AG04450 (cell line): ENCODE measurements at regions not wholly inside any gene's neighbourhood (a gene's known extent, or its start where the extent isn't known, plus 50 kb on each side); places are given as distances from the start of the nearest gene placed in this dataset.
A peak's percentile ranks its signal among the peaks of the same experiment; 100 is the strongest.

Source experiments
- CTCF ChIA-PET: fragments of 300-600, 350-600 bp; formaldehyde crosslinking; extraction: SDS; loops from one replicate; lab custom pipeline; 2022; ENCODE audit warnings: antibody characterized with exemption, inconsistent platforms; lab: Charles Lee
- POLR2A ChIA-PET: fragments of 350-600 bp; formaldehyde crosslinking; extraction: SDS; loops from one replicate; lab custom pipeline; 2021; ENCODE audit warnings: antibody characterized with exemption, inconsistent platforms; lab: Yijun Ruan, JAX
- DNase-seq: peaks from one replicate; pipeline ENCODE4 v3.0.0-alpha.2; 2011; ENCODE audit warnings: low read depth, low spot score
- H3K27ac ChIP-seq: one replicate; pipeline ENCODE4 v1.5.1; 2012; ENCODE audit warnings: low read depth, low read length, control low read depth
- H3K27me3 ChIP-seq: one replicate; pipeline ENCODE4 v1.6.0; 2012; ENCODE audit warnings: low read length; ENCODE audit not compliant: control insufficient read depth, insufficient read depth
- H3K4me3 ChIP-seq: 2 replicates; pipeline ENCODE4 v1.5.1; 2011; ENCODE audit warnings: mild to moderate bottlenecking, low read depth, low read length, control low read depth
- H3K9me3 ChIP-seq: 2 replicates; pipeline ENCODE4 v1.5.1; 2012; ENCODE audit warnings: low read length; ENCODE audit not compliant: control insufficient read depth, insufficient read depth
- CTCF ChIP-seq: IDR thresholded peaks from 2 replicates; pipeline ENCODE4 v1.5.1; 2011; ENCODE audit warnings: low read depth, low read length, control low read depth, inconsistent platforms

GRCh38 chr21:25385911-25386474, 221.3 kb downstream of the MRPL39 start:
- ChIA-PET CTCF (interaction anchor here (0.5 to 5.0 kb wide), 26 partner anchors 9 to 1533 kb away, joined by 3 to 126 read pairs (median 4); no protein-coding TSS in a partner anchor), POLR2A (interaction anchor here (1.0 kb wide), 1 partner anchor 102 kb away, joined by 3 read pairs; no protein-coding TSS in a partner anchor)
- Histone ChIP-seq H3K27ac (no peak overlapping the region), H3K9me3 (no peaks in the 10 kb centered on the region), H3K27me3 (no peaks in the 10 kb centered on the region), H3K4me3 (no peak overlapping the region)
- TF ChIP-seq CTCF = peak; percentile 74
- peak; percentile 47 for DNase-seq

- CTCF ChIA-PET = interaction anchor here (0.6 to 5.0 kb wide), 19 partner anchors 9 to 1272 kb away, joined by 3 to 126 read pairs (median 4); no protein-coding TSS in a partner anchor
- no peak for TF ChIP-seq CTCF
- H3K27ac ChIP-seq = no peak overlapping the region
- no peak for DNase-seq
- no peaks in the 10 kb centered on the region for H3K27me3 ChIP-seq
- H3K4me3 ChIP-seq = no peak overlapping the region
- H3K9me3 ChIP-seq = no peaks in the 10 kb centered on the region
- POLR2A ChIA-PET = interaction anchor here (1.0 kb wide), 1 partner anchor 102 kb away, joined by 3 read pairs; no protein-coding TSS in a partner anchor
Observed at GRCh38 chr21:25385341-25385740, 221.9 kb downstream of the MRPL39 start.

- TF ChIP-seq CTCF = no peak
- Histone ChIP-seq H3K4me3 (no peak overlapping the region), H3K27ac (no peak overlapping the region), H3K9me3 (no peaks in the 10 kb centered on the region), H3K27me3 (no peaks in the 10 kb centered on the region)
- DNase-seq = no peak
- POLR2A ChIA-PET = no interaction called here
- CTCF ChIA-PET = interaction anchor here (0.5 to 5.0 kb wide), 15 partner anchors 9 to 1272 kb away, joined by 3 to 126 read pairs (median 3); no protein-coding TSS in a partner anchor
Observed at GRCh38 chr21:25384782-25385181, 222.5 kb downstream of the MRPL39 start.

- ChIA-PET CTCF (interaction anchor here (1.5 to 2.8 kb wide), 4 partner anchors 34 to 488 kb away, joined by 6 to 30 read pairs (median 11); no protein-coding TSS in a partner anchor), POLR2A (no interaction called here)
- H3K27me3 ChIP-seq = no peaks in the 10 kb centered on the region
- no peaks in the 10 kb centered on the region for H3K9me3 ChIP-seq
- H3K4me3 ChIP-seq = no peak overlapping the region
- DNase-seq = no peak
- H3K27ac ChIP-seq = no peak overlapping the region
- TF ChIP-seq CTCF = no peak
Observed at GRCh38 chr21:25383545-25383944, 223.7 kb downstream of the MRPL39 start.

- no peaks in the 10 kb centered on the region for H3K27me3 ChIP-seq
- no peak for TF ChIP-seq CTCF
- no peak overlapping the region for H3K4me3 ChIP-seq
- no peaks in the 10 kb centered on the region for H3K9me3 ChIP-seq
- ChIA-PET CTCF (interaction anchor here (0.9 to 2.2 kb wide), 4 partner anchors 22 to 485 kb away, joined by 3 to 12 read pairs (median 8); no protein-coding TSS in a partner anchor), POLR2A (no interaction called here)
- H3K27ac ChIP-seq = no peak overlapping the region
- no peak for DNase-seq
Observed at GRCh38 chr21:25381936-25382452, 225.3 kb downstream of the MRPL39 start.
